CD14-positive monocyte (primary cell): ENCODE measurements at regions not wholly inside any gene's neighbourhood (a gene's known extent, or its start where the extent isn't known, plus 50 kb on each side); places are given as distances from the start of the nearest gene placed in this dataset.

Experiments used
- DNase-seq, 3 donors: peaks; one replicate each; pipeline ENCODE4 v3.0.0-alpha.2; 2011 to 2022
- H2AFZ ChIP-seq: 2 replicates; pipeline ENCODE4 v1.6.0; 2012; ENCODE audit warnings: mild to moderate bottlenecking, low read depth, low read length, inconsistent platforms; ENCODE audit not compliant: insufficient read depth, poor library complexity, severe bottlenecking
- H3K27ac ChIP-seq, 2 donors: 1 replicate in 1 of 2; 2 replicates in 1 of 2; pipeline ENCODE4 v1.5.1; 2012 to 2013; ENCODE audit warnings: low read length in 2 of 2, control low read depth in 1 of 2, inconsistent platforms in 1 of 2, low read depth in 1 of 2, mild to moderate bottlenecking in 1 of 2
- H3K27me3 ChIP-seq, 2 donors: one replicate each; pipeline versions ENCODE4 v1.6.0 to v1.6.1; 2011 to 2013; ENCODE audit warnings: low read length in 2 of 2; ENCODE audit not compliant: control insufficient read depth in 2 of 2, insufficient read depth in 2 of 2
- H3K36me3 ChIP-seq, 2 donors: replicated peaks in 1 of 2; 1 replicate in 1 of 2; 2 replicates in 1 of 2; pipeline versions ENCODE4 v1.5.1 to v1.6.1; 2012 to 2013; ENCODE audit warnings: low read length in 2 of 2, control low read depth in 1 of 2, inconsistent platforms in 1 of 2, mild to moderate bottlenecking in 1 of 2; ENCODE audit not compliant: insufficient read depth in 2 of 2, control insufficient read depth in 1 of 2
- H3K4me1 ChIP-seq, 2 donors: 1 replicate in 1 of 2; 2 replicates in 1 of 2; pipeline versions ENCODE4 v1.5.1 to v1.6.1; 2012 to 2013; ENCODE audit warnings: low read length in 2 of 2, control low read depth in 1 of 2, inconsistent platforms in 1 of 2, mild to moderate bottlenecking in 1 of 2, moderate library complexity in 1 of 2; ENCODE audit not compliant: insufficient read depth in 2 of 2, control insufficient read depth in 1 of 2
- H3K4me2 ChIP-seq: replicated peaks from 2 replicates; pipeline ENCODE3; 2012; ENCODE audit warnings: low read length, moderate library complexity, mild to moderate bottlenecking; ENCODE audit not compliant: poor library complexity, severe bottlenecking; ENCODE audit errors: extremely low read depth
- H3K4me3 ChIP-seq, 3 experiments: fragments of 200-600 bp in 1 of 3; sonication (generic) in 1 of 3; replicated peaks in 1 of 3; 1 replicate in 2 of 3; 2 replicates in 1 of 3; pipeline ENCODE4 v1.5.1; 2011 to 2013; ENCODE audit warnings: low read length in 3 of 3, mild to moderate bottlenecking in 3 of 3, control low read depth in 2 of 3, low read depth in 2 of 3, inconsistent platforms in 1 of 3, moderate library complexity in 1 of 3
- H3K79me2 ChIP-seq: 2 replicates; pipeline ENCODE4 v1.6.0; 2012; ENCODE audit warnings: mild to moderate bottlenecking, control low read depth, inconsistent platforms, low read length, moderate library complexity; ENCODE audit not compliant: insufficient read depth
- H3K9ac ChIP-seq: 2 replicates; pipeline ENCODE4 v1.6.0; 2017; ENCODE audit warnings: low read length, mild to moderate bottlenecking; ENCODE audit not compliant: insufficient read depth, poor library complexity, severe bottlenecking
- H3K9me3 ChIP-seq, 2 donors: replicated peaks in 1 of 2; 1 replicate in 1 of 2; 2 replicates in 1 of 2; pipeline versions ENCODE4 v1.5.1 to v1.6.1; 2012 to 2013; ENCODE audit warnings: low read length in 2 of 2, control low read depth in 1 of 2; ENCODE audit not compliant: control insufficient read depth in 1 of 2, insufficient read depth in 1 of 2
- H4K20me1 ChIP-seq: 2 replicates; pipeline ENCODE4 v1.6.0; 2012; ENCODE audit warnings: mild to moderate bottlenecking, low read length, control low read depth, moderate library complexity; ENCODE audit not compliant: insufficient read depth
- H3K27ac Mint-ChIP-seq, 7 donors: one replicate each; pipeline ENCODE4 v1.8.0; 2020; ENCODE audit warnings: mild to moderate bottlenecking in 7 of 7, mixed read lengths in 7 of 7, moderate library complexity in 6 of 7, inconsistent platforms in 2 of 7
- H3K27me3 Mint-ChIP-seq, 3 donors: one replicate each; pipeline ENCODE4 v1.8.0; 2021 to 2022; ENCODE audit warnings: low read depth in 3 of 3, mild to moderate bottlenecking in 3 of 3, mixed read lengths in 3 of 3, moderate library complexity in 3 of 3, inconsistent platforms in 1 of 3
- H3K36me3 Mint-ChIP-seq, 2 donors: one replicate each; pipeline ENCODE4 v1.8.0; 2020; ENCODE audit warnings: mixed read lengths in 2 of 2, inconsistent platforms in 1 of 2, mild to moderate bottlenecking in 1 of 2
- H3K4me1 Mint-ChIP-seq: one replicate; pipeline ENCODE4 v1.8.0; 2020; ENCODE audit warnings: mild to moderate bottlenecking, mixed read lengths
- H3K4me3 Mint-ChIP-seq, 2 donors: one replicate each; pipeline ENCODE4 v1.8.0; 2020; ENCODE audit warnings: mild to moderate bottlenecking in 2 of 2, mixed read lengths in 2 of 2, moderate library complexity in 1 of 2
- H3K9me3 Mint-ChIP-seq, 7 donors: one replicate each; pipeline ENCODE4 v1.8.0; 2020 to 2022; ENCODE audit warnings: mixed read lengths in 7 of 7, mild to moderate bottlenecking in 6 of 7, moderate library complexity in 6 of 7, inconsistent platforms in 2 of 7
- CTCF ChIP-seq: fragments of 200-600 bp; IDR thresholded peaks from one replicate; pipeline ENCODE4 v1.8.0; 2022; ENCODE audit warnings: antibody characterized with exemption, mild to moderate bottlenecking
- WGBS: methylation state at CpG from one replicate; pipeline ENCODE4 v1.1.5; 2013; ENCODE audit warnings: missing lambda C conversion rate; ENCODE audit not compliant: insufficient coverage; 5-methylcytosine and 5-hydroxymethylcytosine counted together
- intact Hi-C, 2 donors: fragments of 100-400 bp; cut with micrococcal nuclease; formaldehyde crosslinking; loops; one replicate each; pipeline versions ENCODE4 v1.15.0 to v1.15.1; 2023

DNA sequence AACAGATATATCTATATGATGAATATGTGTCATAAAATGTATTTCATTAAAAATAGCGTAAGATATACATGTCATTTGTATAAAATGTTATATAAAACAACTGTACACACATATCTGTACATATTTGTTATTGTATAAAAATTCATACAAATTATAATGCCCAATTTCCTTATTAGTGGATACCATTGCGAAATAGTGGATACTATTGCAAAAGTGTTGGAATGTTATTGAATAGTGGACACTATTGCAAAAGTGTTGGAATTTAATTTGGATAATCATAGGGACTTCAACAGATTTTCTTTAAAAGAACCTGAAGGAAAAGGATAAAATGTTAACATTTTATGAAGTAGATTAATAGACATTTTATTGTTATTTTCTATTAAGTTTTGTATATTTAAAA lies 487.4 kb downstream of the HAO1 start:
- Histone ChIP-seq H3K79me2 (no peaks in the 10 kb centered on the region), H3K9me3 (no peaks in the 10 kb centered on the region), H3K27me3 (no peaks in the 10 kb centered on the region), H3K4me3 (no peak overlapping the region), H2AFZ (no peak overlapping the region), H3K27ac (no peak overlapping the region), H3K36me3 (no peaks in the 10 kb centered on the region), H4K20me1 (no peaks in the 10 kb centered on the region), H3K9ac (no peak overlapping the region), H3K4me1 (no peaks in the 10 kb centered on the region), H3K4me2 (no peak overlapping the region)
- WGBS = no CpG with 5 or more reads among the region's 2 CpGs
- Mint-ChIP-seq H3K9me3 (no peaks in the 10 kb centered on the region), H3K4me3 (no peak overlapping the region), H3K27me3 (peaks cover 0 to 1% (median 0%) of the 10 kb centered on the region in 3 donors), H3K27ac (no peak overlapping the region), H3K4me1 (no peaks in the 10 kb centered on the region), H3K36me3 (no peaks in the 10 kb centered on the region)
- no peak for DNase-seq
- intact Hi-C loops = no loop called here
- TF ChIP-seq CTCF = no peak

- Histone ChIP-seq H3K9ac (no peak overlapping the region), H3K9me3 (no peaks in the 10 kb centered on the region), H3K27ac (no peak overlapping the region), H3K79me2 (no peaks in the 10 kb centered on the region), H3K27me3 (no peaks in the 10 kb centered on the region), H4K20me1 (no peaks in the 10 kb centered on the region), H2AFZ (no peak overlapping the region), H3K36me3 (no peaks in the 10 kb centered on the region), H3K4me2 (no peak overlapping the region), H3K4me1 (no peaks in the 10 kb centered on the region), H3K4me3 (no peak overlapping the region)
- Mint-ChIP-seq H3K36me3 (no peaks in the 10 kb centered on the region), H3K9me3 (no peaks in the 10 kb centered on the region), H3K4me3 (no peak overlapping the region), H3K27ac (no peak overlapping the region), H3K4me1 (no peaks in the 10 kb centered on the region), H3K27me3 (peaks cover 0 to 1% (median 0%) of the 10 kb centered on the region in 3 donors)
- no peak for DNase-seq
- no peak for TF ChIP-seq CTCF
- no CpG with 5 or more reads among the region's 2 CpGs for WGBS
- intact Hi-C loops = no loop called here
Measured at GRCh38 chr20:7454047-7454446, 486.2 kb downstream of the HAO1 start.
